Inflammatory macrophage treated with lipopolysaccharide for 4 hours (primary cell): ENCODE measurements at regions not wholly inside any gene's neighbourhood (a gene's known extent, or its start where the extent isn't known, plus 50 kb on each side); places are given as distances from the start of the nearest gene placed in this dataset.

Experiments used
- DNase-seq: peaks from one replicate; pipeline ENCODE4 v3.0.0-alpha.2; 2020

GRCh38 chr13:47326061-47326460 is 429.2 kb upstream of the HTR2A start:
- no peak for DNase-seq

GRCh38 chr13:47317356-47317755 is 420.5 kb upstream of the HTR2A start:
- DNase-seq, result no peak

GRCh38 chr13:47310401-47310800 is 413.5 kb upstream of the HTR2A start:
- no peak for DNase-seq

- DNase-seq, result no peak
Measured at GRCh38 chr13:47306991-47307390, 410.1 kb upstream of the HTR2A start.

GRCh38 chr13:47303626-47304025 is 406.8 kb upstream of the HTR2A start:
- DNase-seq, result no peak

- no peak for DNase-seq
Measured at GRCh38 chr13:47299304-47299703, 402.5 kb upstream of the HTR2A start.

- DNase-seq, result no peak
Measured at GRCh38 chr13:47298506-47298905, 401.7 kb upstream of the HTR2A start.

- DNase-seq, result no peak
Measured at GRCh38 chr13:47294691-47295090, 397.8 kb upstream of the HTR2A start.

- DNase-seq, result no peak
Measured at GRCh38 chr13:47291107-47291656, 394.3 kb upstream of the HTR2A start.

GRCh38 chr13:47289567-47289966 is 392.7 kb upstream of the HTR2A start:
- DNase-seq, result no peak

GRCh38 chr13:47288546-47288945 is 391.7 kb upstream of the HTR2A start:
- DNase-seq, result no peak

GRCh38 chr13:47287291-47287751 is 390.5 kb upstream of the HTR2A start:
- DNase-seq, result no peak

GRCh38 chr13:47281991-47282390 is 385.1 kb upstream of the HTR2A start:
- DNase-seq, result peak; percentile 33

- DNase-seq, result no peak
Measured at GRCh38 chr13:47279920-47280319, 383.1 kb upstream of the HTR2A start.

- DNase-seq, result peak; percentile 9
Measured at GRCh38 chr13:47277774-47278173, 380.9 kb upstream of the HTR2A start.

GRCh38 chr13:47268270-47268669 is 371.4 kb upstream of the HTR2A start:
- no peak for DNase-seq

- DNase-seq, result no peak
Measured at GRCh38 chr13:47258384-47258783, 361.5 kb upstream of the HTR2A start.

- DNase-seq, result no peak
Measured at GRCh38 chr13:47256618-47257017, 359.8 kb upstream of the HTR2A start.

- no peak for DNase-seq
Measured at GRCh38 chr13:47252627-47253026, 355.8 kb upstream of the HTR2A start.

GRCh38 chr13:47251771-47252170 is 354.9 kb upstream of the HTR2A start:
- no peak for DNase-seq

GRCh38 chr13:47250146-47250545 is 353.3 kb upstream of the HTR2A start:
- DNase-seq, result no peak

GRCh38 chr13:47249266-47249665 is 352.4 kb upstream of the HTR2A start:
- no peak for DNase-seq

GRCh38 chr13:47241446-47241845 is 344.6 kb upstream of the HTR2A start:
- no peak for DNase-seq

- DNase-seq, result no peak
Measured at GRCh38 chr13:47239025-47239424, 342.2 kb upstream of the HTR2A start.

GRCh38 chr13:47237571-47237970 is 340.7 kb upstream of the HTR2A start:
- DNase-seq, result no peak

GRCh38 chr13:47233734-47234133 is 336.9 kb upstream of the HTR2A start:
- DNase-seq, result no peak
